ENCODE measurements at regions not wholly inside any gene's neighbourhood (a gene's known extent, or its start where the extent isn't known, plus 50 kb on each side); places are given as distances from the start of the nearest gene placed in this dataset.
"Not testable (repeated sequence)": the region's sequence is repeated elsewhere in the genome, so short reads cannot be mapped to it uniquely, and the experiment has no call there.

DNA sequence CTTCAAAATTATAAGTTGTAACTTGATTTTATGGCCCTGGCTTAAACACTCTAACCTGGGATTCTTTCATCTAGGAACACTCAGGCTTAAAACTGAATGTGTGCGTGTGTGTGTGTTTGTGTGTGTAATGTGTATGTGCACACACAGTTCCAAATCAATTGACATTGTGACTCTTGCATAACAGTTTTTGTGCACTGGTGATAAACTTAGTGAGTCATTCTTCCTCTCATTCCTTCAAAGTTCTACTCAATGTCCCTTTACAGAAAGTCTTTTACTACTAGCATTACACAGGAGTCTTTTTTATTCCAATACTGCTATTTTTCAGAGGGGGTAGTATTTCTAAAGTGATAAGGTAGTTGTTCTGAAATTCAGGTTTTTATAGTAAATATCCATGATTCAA lies 943.6 kb downstream of the KCNT2 start:
- Histone ChIP-seq H3K27me3 (ENCODE audit: insufficient read depth, low read length) (no peaks in the 10 kb centered on the region), H3K79me2 (ENCODE audit: insufficient read depth, low read length) (no peaks in the 10 kb centered on the region), H3K4me2 (ENCODE audit: low read length) (no peak overlapping the region), H4K20me1 (ENCODE audit: insufficient read depth, low read length) (no peaks in the 10 kb centered on the region), H2AFZ (ENCODE audit: low read length) (no peak overlapping the region), H3F3A (ENCODE audit: insufficient read depth, low read length) (no peaks in the 10 kb centered on the region), H3K4me3 (ENCODE audit: low read depth, low read length, poor library complexity, severe bottlenecking) (no peak overlapping the region), H3K9ac (ENCODE audit: low read length) (no peak overlapping the region), H3K9me3 (ENCODE audit: low read length) (no peaks in the 10 kb centered on the region), H3K4me1 (ENCODE audit: insufficient read depth, low read length, severe bottlenecking) (no peaks in the 10 kb centered on the region), H3K27ac (ENCODE audit: low read depth, low read length, poor library complexity, severe bottlenecking) (no peak overlapping the region), H3K9me2 (ENCODE audit: low read depth, low read length) (no peaks in the 10 kb centered on the region), H3K36me3 (ENCODE audit: insufficient read depth, low read length) (no peaks in the 10 kb centered on the region)
- no peak for TF ChIP-seq EZH2 (IDR thresholded peaks at IDR 0.05; ENCODE audit: borderline replicate concordance, low read length)
- no peak for TF ChIP-seq CTCF (IDR thresholded peaks at IDR 0.05; ENCODE audit: low read length)

GRCh38 chr1:195663549-195664280 lies 944.5 kb downstream of the KCNT2 start:
- H3K79me2 ChIP-seq (ENCODE audit: insufficient read depth, low read length) = no peaks in the 10 kb centered on the region
- no peaks in the 10 kb centered on the region for H3K36me3 ChIP-seq (ENCODE audit: insufficient read depth, low read length)
- H3K4me3 ChIP-seq (ENCODE audit: low read depth, low read length, poor library complexity, severe bottlenecking) = no peak overlapping the region
- no peaks in the 10 kb centered on the region for H4K20me1 ChIP-seq (ENCODE audit: insufficient read depth, low read length)
- no peak for TF ChIP-seq CTCF (IDR thresholded peaks at IDR 0.05; ENCODE audit: low read length)
- no peak for TF ChIP-seq EZH2 (IDR thresholded peaks at IDR 0.05; ENCODE audit: borderline replicate concordance, low read length)
- H3K9me3 ChIP-seq (ENCODE audit: low read length) = no peaks in the 10 kb centered on the region
- H3K9me2 ChIP-seq (ENCODE audit: low read depth, low read length) = no peaks in the 10 kb centered on the region
- H3K27ac ChIP-seq (ENCODE audit: low read depth, low read length, poor library complexity, severe bottlenecking) = no peak overlapping the region
- no peak overlapping the region for H2AFZ ChIP-seq (ENCODE audit: low read length)
- H3K4me1 ChIP-seq (ENCODE audit: insufficient read depth, low read length, severe bottlenecking) = no peaks in the 10 kb centered on the region
- no peak overlapping the region for H3K9ac ChIP-seq (ENCODE audit: low read length)
- no peaks in the 10 kb centered on the region for H3F3A ChIP-seq (ENCODE audit: insufficient read depth, low read length)
- no peak overlapping the region for H3K4me2 ChIP-seq (ENCODE audit: low read length)
- H3K27me3 ChIP-seq (ENCODE audit: insufficient read depth, low read length) = no peaks in the 10 kb centered on the region

DNA sequence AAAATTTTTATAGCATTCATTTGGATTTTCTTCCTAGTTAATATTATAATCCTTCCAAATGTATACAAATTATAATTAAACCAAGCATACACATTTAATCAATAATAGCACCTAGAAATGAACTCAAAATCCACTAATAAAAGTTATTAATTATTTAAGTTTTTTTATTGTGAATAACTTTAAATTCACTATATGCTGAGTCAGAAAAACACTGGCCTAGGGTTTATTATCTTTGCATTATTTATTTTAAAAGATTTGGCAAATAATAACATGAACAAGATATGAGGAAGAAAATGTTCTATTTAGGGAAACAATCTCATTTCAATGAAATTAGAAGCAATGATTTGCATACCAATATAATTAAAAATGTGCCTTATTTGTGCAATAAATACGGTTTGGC lies 951.5 kb downstream of the KCNT2 start:
- H3K4me2 ChIP-seq (ENCODE audit: low read length) = no peak overlapping the region
- TF ChIP-seq EZH2 (IDR thresholded peaks at IDR 0.05; ENCODE audit: borderline replicate concordance, low read length) (no peak), CTCF (IDR thresholded peaks at IDR 0.05; ENCODE audit: low read length) (no peak)
- no peaks in the 10 kb centered on the region for H4K20me1 ChIP-seq (ENCODE audit: insufficient read depth, low read length)
- H2AFZ ChIP-seq (ENCODE audit: low read length) = no peak overlapping the region
- H3K9me3 ChIP-seq (ENCODE audit: low read length) = no peaks in the 10 kb centered on the region
- H3K27me3 ChIP-seq (ENCODE audit: insufficient read depth, low read length) = no peaks in the 10 kb centered on the region
- no peaks in the 10 kb centered on the region for H3F3A ChIP-seq (ENCODE audit: insufficient read depth, low read length)
- no peak overlapping the region for H3K9ac ChIP-seq (ENCODE audit: low read length)
- H3K27ac ChIP-seq (ENCODE audit: low read depth, low read length, poor library complexity, severe bottlenecking) = no peak overlapping the region
- no peaks in the 10 kb centered on the region for H3K79me2 ChIP-seq (ENCODE audit: insufficient read depth, low read length)
- no peaks in the 10 kb centered on the region for H3K9me2 ChIP-seq (ENCODE audit: low read depth, low read length)
- no peaks in the 10 kb centered on the region for H3K36me3 ChIP-seq (ENCODE audit: insufficient read depth, low read length)
- no peaks in the 10 kb centered on the region for H3K4me1 ChIP-seq (ENCODE audit: insufficient read depth, low read length, severe bottlenecking)
- H3K4me3 ChIP-seq (ENCODE audit: low read depth, low read length, poor library complexity, severe bottlenecking) = no peak overlapping the region

GRCh38 chr1:195648875-195649274 lies 959.4 kb downstream of the KCNT2 start:
- H3K4me2 ChIP-seq (ENCODE audit: low read length); H3F3A ChIP-seq (ENCODE audit: insufficient read depth, low read length); H3K4me3 ChIP-seq (ENCODE audit: low read depth, low read length, poor library complexity, severe bottlenecking); H3K9me3 ChIP-seq (ENCODE audit: low read length); H3K27me3 ChIP-seq (ENCODE audit: insufficient read depth, low read length); H3K9ac ChIP-seq (ENCODE audit: low read length); H3K4me1 ChIP-seq (ENCODE audit: insufficient read depth, low read length, severe bottlenecking); H3K36me3 ChIP-seq (ENCODE audit: insufficient read depth, low read length); H4K20me1 ChIP-seq (ENCODE audit: insufficient read depth, low read length); H3K9me2 ChIP-seq (ENCODE audit: low read depth, low read length); H2AFZ ChIP-seq (ENCODE audit: low read length); H3K79me2 ChIP-seq (ENCODE audit: insufficient read depth, low read length); H3K27ac ChIP-seq (ENCODE audit: low read depth, low read length, poor library complexity, severe bottlenecking): not testable (repeated sequence)
